ENCODE measurements at regions not wholly inside any gene's neighbourhood (a gene's known extent, or its start where the extent isn't known, plus 50 kb on each side); places are given as distances from the start of the nearest gene placed in this dataset.
"Not testable (repeated sequence)": the region's sequence is repeated elsewhere in the genome, so short reads cannot be mapped to it uniquely, and the experiment has no call there.

GRCh38 chr16:5225931-5226655, 128.5 kb upstream of the EEF2KMT start:
- H3K4me3 Mint-ChIP-seq: no peak overlapping the region
- H3K27ac Mint-ChIP-seq: no peak overlapping the region
- no peaks in the 10 kb centered on the region for H3K4me1 Mint-ChIP-seq (ENCODE audit: unreplicated experiment)
- no peaks in the 10 kb centered on the region for H3K36me3 Mint-ChIP-seq
- no peaks in the 10 kb centered on the region for H3K9me3 Mint-ChIP-seq
- no peak for TF ChIP-seq CTCF (conservative IDR thresholded peaks at IDR 0.05)
- H3K27me3 Mint-ChIP-seq: peaks cover 39% of the 10 kb centered on the region
- DNase-seq (ENCODE audit: extremely low spot score, unreplicated experiment): no peak

GRCh38 chr16:5222761-5223160, 125.2 kb upstream of the EEF2KMT start:
- Mint-ChIP-seq H3K27me3 (peaks cover 36% of the 10 kb centered on the region), H3K4me3 (no peak overlapping the region), H3K9me3 (no peaks in the 10 kb centered on the region), H3K36me3 (no peaks in the 10 kb centered on the region), H3K4me1 (ENCODE audit: unreplicated experiment) (no peaks in the 10 kb centered on the region), H3K27ac (no peak overlapping the region)
- no peak for DNase-seq (ENCODE audit: extremely low spot score, unreplicated experiment)
- TF ChIP-seq CTCF (conservative IDR thresholded peaks at IDR 0.05): no peak

- not testable (repeated sequence) for DNase-seq (ENCODE audit: extremely low spot score, unreplicated experiment); H3K4me1 Mint-ChIP-seq (ENCODE audit: unreplicated experiment); H3K4me3 Mint-ChIP-seq; H3K36me3 Mint-ChIP-seq; H3K9me3 Mint-ChIP-seq; H3K27ac Mint-ChIP-seq
- H3K27me3 Mint-ChIP-seq: peaks cover 30% of the 10 kb centered on the region
Measured at GRCh38 chr16:5221831-5222230, 124.2 kb upstream of the EEF2KMT start.

GRCh38 chr16:5220705-5221104, 123.1 kb upstream of the EEF2KMT start:
- DNase-seq (ENCODE audit: extremely low spot score, unreplicated experiment): no peak
- TF ChIP-seq CTCF (conservative IDR thresholded peaks at IDR 0.05): no peak
- no peak overlapping the region for H3K27ac Mint-ChIP-seq
- no peaks in the 10 kb centered on the region for H3K36me3 Mint-ChIP-seq
- H3K4me3 Mint-ChIP-seq: no peak overlapping the region
- no peaks in the 10 kb centered on the region for H3K9me3 Mint-ChIP-seq
- peaks cover 32% of the 10 kb centered on the region for H3K27me3 Mint-ChIP-seq
- H3K4me1 Mint-ChIP-seq (ENCODE audit: unreplicated experiment): no peaks in the 10 kb centered on the region

GRCh38 chr16:5216441-5217080, 119.0 kb upstream of the EEF2KMT start:
- Mint-ChIP-seq H3K27me3 (peaks cover 25% of the 10 kb centered on the region), H3K9me3 (no peaks in the 10 kb centered on the region), H3K27ac (no peak overlapping the region), H3K36me3 (no peaks in the 10 kb centered on the region), H3K4me3 (no peak overlapping the region), H3K4me1 (ENCODE audit: unreplicated experiment) (peaks cover 15% of the 10 kb centered on the region)
- TF ChIP-seq CTCF (conservative IDR thresholded peaks at IDR 0.05): no peak
- no peak for DNase-seq (ENCODE audit: extremely low spot score, unreplicated experiment)

- Mint-ChIP-seq H3K27ac (no peak overlapping the region), H3K4me1 (ENCODE audit: unreplicated experiment) (peaks cover 15% of the 10 kb centered on the region), H3K9me3 (no peaks in the 10 kb centered on the region), H3K36me3 (no peaks in the 10 kb centered on the region), H3K4me3 (no peak overlapping the region), H3K27me3 (peaks cover 25% of the 10 kb centered on the region)
- DNase-seq (ENCODE audit: extremely low spot score, unreplicated experiment): no peak
- no peak for TF ChIP-seq CTCF (conservative IDR thresholded peaks at IDR 0.05)
Measured at GRCh38 chr16:5215901-5216300, 118.3 kb upstream of the EEF2KMT start.
